ENCODE measurements at regions not wholly inside any gene's neighbourhood (a gene's known extent, or its start where the extent isn't known, plus 50 kb on each side); places are given as distances from the start of the nearest gene placed in this dataset.

DNA sequence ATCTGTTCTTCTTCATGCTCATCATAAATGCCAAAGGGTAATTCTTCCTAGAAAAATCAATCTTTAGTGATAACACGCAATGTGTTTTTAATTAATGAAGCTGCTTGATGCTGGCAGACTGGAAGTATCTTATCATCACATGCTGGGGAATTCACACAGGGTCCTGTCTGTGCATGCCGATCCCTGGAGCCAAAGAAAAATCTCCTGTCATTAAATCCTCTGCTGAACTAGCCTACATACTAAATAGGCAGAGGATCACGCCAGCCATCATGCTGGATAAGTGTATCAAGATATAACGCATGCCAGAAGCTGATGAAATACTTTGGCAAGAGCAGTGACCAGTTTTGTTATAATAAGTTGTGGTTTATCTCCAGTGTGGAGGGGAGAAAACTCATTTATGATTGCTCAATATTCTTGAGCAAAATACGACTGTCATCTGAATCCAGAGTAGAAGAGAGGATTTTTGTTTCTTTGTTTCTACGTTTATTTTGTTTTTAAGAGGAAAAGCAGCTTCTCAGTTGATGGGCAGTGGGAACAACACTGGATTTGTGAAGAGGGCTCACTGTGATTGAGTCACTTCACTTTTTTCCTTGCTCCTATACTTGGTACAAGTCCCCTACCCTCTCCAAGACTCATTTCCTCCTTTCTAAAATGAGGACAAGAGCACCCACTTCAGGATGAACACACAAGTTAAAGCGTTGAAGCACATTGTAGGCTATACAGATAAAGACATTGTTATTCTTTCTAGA is 649.1 kb downstream of the TNS3 start:
- no peak overlapping the region for H2AFZ ChIP-seq (ENCODE audit: low read depth)
- no peaks in the 10 kb centered on the region for H3K36me3 ChIP-seq (ENCODE audit: insufficient read depth)
- H3K9ac ChIP-seq: no peak overlapping the region
- TF ChIP-seq, protein P1, sequence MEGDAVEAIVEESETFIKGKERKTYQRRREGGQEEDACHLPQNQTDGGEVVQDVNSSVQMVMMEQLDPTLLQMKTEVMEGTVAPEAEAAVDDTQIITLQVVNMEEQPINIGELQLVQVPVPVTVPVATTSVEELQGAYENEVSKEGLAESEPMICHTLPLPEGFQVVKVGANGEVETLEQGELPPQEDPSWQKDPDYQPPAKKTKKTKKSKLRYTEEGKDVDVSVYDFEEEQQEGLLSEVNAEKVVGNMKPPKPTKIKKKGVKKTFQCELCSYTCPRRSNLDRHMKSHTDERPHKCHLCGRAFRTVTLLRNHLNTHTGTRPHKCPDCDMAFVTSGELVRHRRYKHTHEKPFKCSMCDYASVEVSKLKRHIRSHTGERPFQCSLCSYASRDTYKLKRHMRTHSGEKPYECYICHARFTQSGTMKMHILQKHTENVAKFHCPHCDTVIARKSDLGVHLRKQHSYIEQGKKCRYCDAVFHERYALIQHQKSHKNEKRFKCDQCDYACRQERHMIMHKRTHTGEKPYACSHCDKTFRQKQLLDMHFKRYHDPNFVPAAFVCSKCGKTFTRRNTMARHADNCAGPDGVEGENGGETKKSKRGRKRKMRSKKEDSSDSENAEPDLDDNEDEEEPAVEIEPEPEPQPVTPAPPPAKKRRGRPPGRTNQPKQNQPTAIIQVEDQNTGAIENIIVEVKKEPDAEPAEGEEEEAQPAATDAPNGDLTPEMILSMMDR (conservative IDR thresholded peaks at IDR 0.05; ENCODE audit: low read depth, low read length): no peak
- H3K79me2 ChIP-seq (ENCODE audit: insufficient read depth, low read depth): no peaks in the 10 kb centered on the region
- H3K4me2 ChIP-seq: no peak overlapping the region
- H3K27ac ChIP-seq: no peak overlapping the region
- no peaks in the 10 kb centered on the region for H3K27me3 ChIP-seq (ENCODE audit: insufficient read depth, low read depth)
- no peaks in the 10 kb centered on the region for H3K4me1 ChIP-seq (ENCODE audit: low read depth, poor library complexity, severe bottlenecking)
- no peak overlapping the region for H3K4me3 ChIP-seq (IDR thresholded peaks at IDR 0.05; ENCODE audit: insufficient read depth, low read depth, low read length)
- H4K20me1 ChIP-seq (ENCODE audit: insufficient read depth): no peaks in the 10 kb centered on the region

DNA sequence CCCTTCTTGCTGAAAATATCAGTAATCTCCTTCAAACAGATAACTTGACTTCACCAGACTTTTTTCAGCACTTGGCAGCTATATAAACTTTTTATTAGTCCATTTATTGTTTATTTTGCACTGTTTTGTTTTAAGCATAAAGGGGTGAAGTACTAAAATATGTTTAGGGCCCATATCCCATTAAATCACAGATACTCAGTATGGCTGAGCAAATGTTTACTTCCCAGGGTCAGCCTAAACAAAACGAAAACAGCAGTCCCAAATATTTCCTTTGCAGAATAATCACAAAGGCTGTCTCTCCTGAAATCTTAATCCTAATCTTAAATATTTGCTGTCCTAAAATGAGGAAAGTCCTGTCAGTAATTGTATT is 649.6 kb downstream of the TNS3 start:
- no peaks in the 10 kb centered on the region for H3K79me2 ChIP-seq (ENCODE audit: insufficient read depth, low read depth)
- no peaks in the 10 kb centered on the region for H3K4me1 ChIP-seq (ENCODE audit: low read depth, poor library complexity, severe bottlenecking)
- no peaks in the 10 kb centered on the region for H3K27me3 ChIP-seq (ENCODE audit: insufficient read depth, low read depth)
- H3K4me2 ChIP-seq: no peak overlapping the region
- H3K36me3 ChIP-seq (ENCODE audit: insufficient read depth): no peaks in the 10 kb centered on the region
- H3K4me3 ChIP-seq (IDR thresholded peaks at IDR 0.05; ENCODE audit: insufficient read depth, low read depth, low read length): no peak overlapping the region
- H2AFZ ChIP-seq (ENCODE audit: low read depth): no peak overlapping the region
- no peak overlapping the region for H3K9ac ChIP-seq
- no peaks in the 10 kb centered on the region for H4K20me1 ChIP-seq (ENCODE audit: insufficient read depth)
- TF ChIP-seq, protein P1 (conservative IDR thresholded peaks at IDR 0.05; ENCODE audit: low read depth, low read length): no peak
- H3K27ac ChIP-seq: no peak overlapping the region

DNA sequence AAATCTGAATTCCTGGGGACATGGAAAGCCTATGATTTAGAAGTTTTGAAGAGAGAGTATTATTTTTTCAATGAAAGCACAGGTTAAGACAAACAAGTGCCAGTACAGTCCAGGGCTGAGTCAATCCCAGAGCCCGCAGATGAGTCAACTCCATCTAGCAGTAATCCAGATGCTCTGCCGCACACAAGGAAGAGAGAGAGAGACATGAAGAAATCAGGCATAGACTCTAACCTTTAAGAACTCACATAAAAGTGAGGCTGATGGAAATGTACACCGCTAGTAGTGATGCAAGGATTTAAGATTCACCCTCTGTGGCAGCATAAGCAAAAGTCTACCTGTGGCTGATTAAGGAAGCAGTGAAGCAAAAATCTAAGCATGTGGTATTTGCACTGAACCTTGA is 651.5 kb downstream of the TNS3 start:
- no peak overlapping the region for H2AFZ ChIP-seq (ENCODE audit: low read depth)
- no peak overlapping the region for H3K4me2 ChIP-seq
- H3K36me3 ChIP-seq (ENCODE audit: insufficient read depth): no peaks in the 10 kb centered on the region
- TF ChIP-seq, protein P1 (conservative IDR thresholded peaks at IDR 0.05; ENCODE audit: low read depth, low read length): no peak
- no peak overlapping the region for H3K4me3 ChIP-seq (IDR thresholded peaks at IDR 0.05; ENCODE audit: insufficient read depth, low read depth, low read length)
- H4K20me1 ChIP-seq (ENCODE audit: insufficient read depth): no peaks in the 10 kb centered on the region
- no peaks in the 10 kb centered on the region for H3K79me2 ChIP-seq (ENCODE audit: insufficient read depth, low read depth)
- no peaks in the 10 kb centered on the region for H3K27me3 ChIP-seq (ENCODE audit: insufficient read depth, low read depth)
- no peaks in the 10 kb centered on the region for H3K4me1 ChIP-seq (ENCODE audit: low read depth, poor library complexity, severe bottlenecking)
- H3K27ac ChIP-seq: no peak overlapping the region
- no peak overlapping the region for H3K9ac ChIP-seq

DNA sequence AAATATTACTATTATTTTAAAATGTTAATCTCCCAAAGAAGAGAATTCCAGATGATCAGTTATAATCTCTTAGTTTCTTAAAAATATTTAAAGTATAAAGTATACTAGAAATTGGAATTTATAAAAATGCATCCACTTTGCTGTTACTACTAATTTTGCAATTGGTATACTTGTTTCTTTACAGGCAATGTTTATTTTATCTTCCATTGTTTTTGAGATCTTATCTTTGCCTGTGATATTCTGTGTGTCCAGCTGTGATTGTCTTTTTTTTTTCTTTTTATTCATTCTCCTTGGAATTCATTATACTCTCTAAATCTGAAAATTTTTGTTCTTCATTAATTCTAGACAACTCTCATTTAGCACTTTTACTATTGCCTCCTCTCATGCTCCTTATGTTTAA is 652.6 kb downstream of the TNS3 start:
- Histone ChIP-seq H3K4me3 (IDR thresholded peaks at IDR 0.05; ENCODE audit: insufficient read depth, low read depth, low read length) (no peak overlapping the region), H4K20me1 (ENCODE audit: insufficient read depth) (no peaks in the 10 kb centered on the region), H3K27ac (no peak overlapping the region), H3K27me3 (ENCODE audit: insufficient read depth, low read depth) (no peaks in the 10 kb centered on the region), H3K4me2 (no peak overlapping the region), H3K79me2 (ENCODE audit: insufficient read depth, low read depth) (no peaks in the 10 kb centered on the region), H3K36me3 (ENCODE audit: insufficient read depth) (no peaks in the 10 kb centered on the region), H3K4me1 (ENCODE audit: low read depth, poor library complexity, severe bottlenecking) (no peaks in the 10 kb centered on the region), H2AFZ (ENCODE audit: low read depth) (no peak overlapping the region), H3K9ac (no peak overlapping the region)
- TF ChIP-seq, protein P1 (conservative IDR thresholded peaks at IDR 0.05; ENCODE audit: low read depth, low read length): no peak
